ENCODE measurements at regions not wholly inside any gene's neighbourhood (a gene's known extent, or its start where the extent isn't known, plus 50 kb on each side); places are given as distances from the start of the nearest gene placed in this dataset.
"Not testable (repeated sequence)": the region's sequence is repeated elsewhere in the genome, so short reads cannot be mapped to it uniquely, and the experiment has no call there.

- intact Hi-C loops (cut with micrococcal nuclease) = no loop called here
- Histone ChIP-seq H3K9me2 (replicated peaks; ENCODE audit: low read length) (no peaks in the 10 kb centered on the region), H3K79me2 (ENCODE audit: low read length) (no peaks in the 10 kb centered on the region), H3K9ac (ENCODE audit: low read length) (no peak overlapping the region), H3K4me1 (ENCODE audit: insufficient read depth, low read length) (no peaks in the 10 kb centered on the region), H3K9me3 (ENCODE audit: low read length) (no peaks in the 10 kb centered on the region), H4K20me1 (ENCODE audit: low read length) (no peaks in the 10 kb centered on the region), H3K27ac (ENCODE audit: low read length) (no peak overlapping the region), H3F3A (ENCODE audit: low read length, unreplicated experiment) (no peaks in the 10 kb centered on the region), H3K36me3 (ENCODE audit: low read depth, low read length) (no peaks in the 10 kb centered on the region), H3K27me3 (ENCODE audit: low read length) (peaks cover 54% of the 10 kb centered on the region), H3K4me2 (ENCODE audit: low read length) (no peak overlapping the region), H2AFZ (ENCODE audit: low read length) (no peak overlapping the region), H3K4me3 (ENCODE audit: low read length) (no peak overlapping the region)
- no TSS peak for BruUV-seq (replicated peaks)
- ATAC-seq = no peak
- ChIA-PET POLR2A (ENCODE audit: unreplicated experiment) (no interaction called here), CTCF (no interaction called here)
- DNase-seq = no peak
- TF ChIP-seq EZH2 (IDR thresholded peaks at IDR 0.05; ENCODE audit: low read length, unreplicated experiment) (no peak), EZH2phosphoT487 (IDR thresholded peaks at IDR 0.05; ENCODE audit: borderline replicate concordance, low read length) (no peak)
- TF ChIP-seq, protein P1, sequence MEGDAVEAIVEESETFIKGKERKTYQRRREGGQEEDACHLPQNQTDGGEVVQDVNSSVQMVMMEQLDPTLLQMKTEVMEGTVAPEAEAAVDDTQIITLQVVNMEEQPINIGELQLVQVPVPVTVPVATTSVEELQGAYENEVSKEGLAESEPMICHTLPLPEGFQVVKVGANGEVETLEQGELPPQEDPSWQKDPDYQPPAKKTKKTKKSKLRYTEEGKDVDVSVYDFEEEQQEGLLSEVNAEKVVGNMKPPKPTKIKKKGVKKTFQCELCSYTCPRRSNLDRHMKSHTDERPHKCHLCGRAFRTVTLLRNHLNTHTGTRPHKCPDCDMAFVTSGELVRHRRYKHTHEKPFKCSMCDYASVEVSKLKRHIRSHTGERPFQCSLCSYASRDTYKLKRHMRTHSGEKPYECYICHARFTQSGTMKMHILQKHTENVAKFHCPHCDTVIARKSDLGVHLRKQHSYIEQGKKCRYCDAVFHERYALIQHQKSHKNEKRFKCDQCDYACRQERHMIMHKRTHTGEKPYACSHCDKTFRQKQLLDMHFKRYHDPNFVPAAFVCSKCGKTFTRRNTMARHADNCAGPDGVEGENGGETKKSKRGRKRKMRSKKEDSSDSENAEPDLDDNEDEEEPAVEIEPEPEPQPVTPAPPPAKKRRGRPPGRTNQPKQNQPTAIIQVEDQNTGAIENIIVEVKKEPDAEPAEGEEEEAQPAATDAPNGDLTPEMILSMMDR (conservative IDR thresholded peaks at IDR 0.05; ENCODE audit: low read depth, low read length) = no peak
Measured at GRCh38 chr22:49512487-49513165, 315.0 kb downstream of the BRD1 start.

DNA sequence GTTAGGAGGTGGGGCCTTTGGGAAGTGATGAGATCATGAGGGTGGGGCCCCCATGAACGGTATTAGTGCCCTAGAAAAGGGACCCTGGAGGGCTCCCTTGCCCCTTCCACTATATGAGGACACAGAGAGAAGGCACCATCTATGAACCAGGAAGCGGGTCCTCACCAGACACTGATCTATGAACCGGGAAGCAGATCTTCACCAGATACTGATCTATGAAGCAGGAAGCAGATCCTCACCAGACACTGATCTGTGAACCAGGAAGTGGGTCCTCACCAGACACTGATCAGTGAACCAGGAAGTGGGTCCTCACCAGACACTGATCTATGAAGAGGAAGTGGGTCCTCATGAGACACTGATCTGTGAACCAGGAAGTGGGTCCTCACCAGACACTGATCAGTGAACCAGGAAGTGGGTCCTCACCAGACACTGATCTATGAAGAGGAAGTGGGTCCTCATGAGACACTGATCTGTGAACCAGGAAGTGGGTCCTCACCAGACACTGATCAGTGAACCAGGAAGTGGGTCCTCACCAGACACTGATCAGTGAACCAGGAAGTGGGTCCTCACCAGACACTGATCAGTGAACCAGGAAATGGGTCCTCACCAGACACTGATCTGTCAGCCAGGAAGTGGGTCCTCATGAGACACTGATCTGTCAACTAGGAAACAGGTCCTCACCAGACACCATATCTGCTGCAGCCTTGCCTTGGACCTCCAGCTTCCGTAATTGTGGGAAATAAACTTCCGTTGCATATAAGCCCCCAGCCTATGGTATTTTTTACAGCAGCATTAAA is 316.1 kb downstream of the BRD1 start:
- H2AFZ ChIP-seq (ENCODE audit: low read length); H3K4me1 ChIP-seq (ENCODE audit: insufficient read depth, low read length); H3K9ac ChIP-seq (ENCODE audit: low read length); BruUV-seq (replicated peaks); H3K4me3 ChIP-seq (ENCODE audit: low read length); H3K27ac ChIP-seq (ENCODE audit: low read length); intact Hi-C loops (cut with micrococcal nuclease); DNase-seq; H4K20me1 ChIP-seq (ENCODE audit: low read length); CTCF ChIA-PET; ATAC-seq; H3F3A ChIP-seq (ENCODE audit: low read length, unreplicated experiment); H3K79me2 ChIP-seq (ENCODE audit: low read length); H3K9me3 ChIP-seq (ENCODE audit: low read length); H3K4me2 ChIP-seq (ENCODE audit: low read length); H3K36me3 ChIP-seq (ENCODE audit: low read depth, low read length); H3K9me2 ChIP-seq (replicated peaks; ENCODE audit: low read length); POLR2A ChIA-PET (ENCODE audit: unreplicated experiment): not testable (repeated sequence)
- peaks cover 45% of the 10 kb centered on the region for H3K27me3 ChIP-seq (ENCODE audit: low read length)

DNA sequence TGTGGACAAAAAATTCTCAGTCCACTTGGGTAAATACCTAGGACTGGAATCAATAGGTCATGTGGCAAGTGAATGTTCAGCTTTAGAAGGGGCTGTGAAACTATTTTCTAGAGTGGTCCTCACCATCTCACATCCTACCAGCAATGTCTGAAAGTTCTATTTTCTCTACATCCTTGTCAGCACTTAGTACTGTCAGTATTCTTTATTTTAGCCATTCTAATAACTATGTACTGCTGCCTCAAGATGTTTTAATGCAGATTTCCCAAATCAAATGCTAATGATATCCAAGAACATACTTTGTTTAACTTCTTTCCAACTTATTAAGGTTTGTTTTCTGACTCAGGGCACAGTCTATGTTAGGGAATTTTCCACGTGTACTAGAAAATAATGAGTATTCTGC is 317.0 kb downstream of the BRD1 start:
- ChIA-PET POLR2A (ENCODE audit: unreplicated experiment) (no interaction called here), CTCF (no interaction called here)
- no peak for DNase-seq
- no peaks in the 10 kb centered on the region for H3K79me2 ChIP-seq (ENCODE audit: low read length)
- no peak for ATAC-seq
- H3K27me3 ChIP-seq (ENCODE audit: low read length) = peaks cover 37% of the 10 kb centered on the region
- H3K4me3 ChIP-seq (ENCODE audit: low read length) = no peak overlapping the region
- no peak overlapping the region for H3K4me2 ChIP-seq (ENCODE audit: low read length)
- no peaks in the 10 kb centered on the region for H3K9me3 ChIP-seq (ENCODE audit: low read length)
- TF ChIP-seq, protein P1 (conservative IDR thresholded peaks at IDR 0.05; ENCODE audit: low read depth, low read length) = no peak
- no peak for TF ChIP-seq EZH2phosphoT487 (IDR thresholded peaks at IDR 0.05; ENCODE audit: borderline replicate concordance, low read length)
- no peak for TF ChIP-seq EZH2 (IDR thresholded peaks at IDR 0.05; ENCODE audit: low read length, unreplicated experiment)
- intact Hi-C loops (cut with micrococcal nuclease) = no loop called here
- H3K27ac ChIP-seq (ENCODE audit: low read length) = no peak overlapping the region
- H3F3A ChIP-seq (ENCODE audit: low read length, unreplicated experiment) = no peaks in the 10 kb centered on the region
- H4K20me1 ChIP-seq (ENCODE audit: low read length) = no peaks in the 10 kb centered on the region
- H3K9ac ChIP-seq (ENCODE audit: low read length) = no peak overlapping the region
- H3K36me3 ChIP-seq (ENCODE audit: low read depth, low read length) = no peaks in the 10 kb centered on the region
- no peaks in the 10 kb centered on the region for H3K9me2 ChIP-seq (replicated peaks; ENCODE audit: low read length)
- BruUV-seq (replicated peaks) = no TSS peak
- H3K4me1 ChIP-seq (ENCODE audit: insufficient read depth, low read length) = no peaks in the 10 kb centered on the region
- no peak overlapping the region for H2AFZ ChIP-seq (ENCODE audit: low read length)

Measured in PC-3 (cell line).